Spleen (tissue), 7 donors: ENCODE measurements at regions not wholly inside any gene's neighbourhood (a gene's known extent, or its start where the extent isn't known, plus 50 kb on each side); places are given as distances from the start of the nearest gene placed in this dataset.

Source experiments
- POLR2A ChIP-seq, 3 donors: fragments of 450-650 bp; IDR thresholded peaks; one replicate each; pipeline ENCODE4 v1.5.1; 2017; ENCODE audit warnings: antibody characterized with exemption in 3 of 3, mild to moderate bottlenecking in 1 of 3
- POLR2AphosphoS5 ChIP-seq, 3 donors: sonication (generic); formaldehyde crosslinking; IDR thresholded peaks; one replicate each; pipeline ENCODE4 v1.5.1; 2017; ENCODE audit warnings: antibody characterized with exemption in 3 of 3
- TF ChIP-seq, protein P1 (sequence below), 11 experiments: fragments of 200-600 bp in 7 of 11; fragments of 450-650 bp in 4 of 11; sonication (generic) in 4 of 11; IDR thresholded peaks in 8 of 11; conservative IDR thresholded peaks in 3 of 11; 1 replicate in 7 of 11; 2 replicates in 4 of 11; pipeline versions ENCODE4 v1.4.0 to v1.8.0; 2016 to 2021; ENCODE audit warnings: antibody characterized with exemption in 11 of 11, inconsistent platforms in 4 of 11, mild to moderate bottlenecking in 1 of 11
- donor health status: DM: no; HTN: no; CAD: no; lungs with moderate emphysema.
- donor health status: DM: no; HTN: no; CAD: no.
- donor health status: DM: no; HTN: no; CAD: no.

DNA sequence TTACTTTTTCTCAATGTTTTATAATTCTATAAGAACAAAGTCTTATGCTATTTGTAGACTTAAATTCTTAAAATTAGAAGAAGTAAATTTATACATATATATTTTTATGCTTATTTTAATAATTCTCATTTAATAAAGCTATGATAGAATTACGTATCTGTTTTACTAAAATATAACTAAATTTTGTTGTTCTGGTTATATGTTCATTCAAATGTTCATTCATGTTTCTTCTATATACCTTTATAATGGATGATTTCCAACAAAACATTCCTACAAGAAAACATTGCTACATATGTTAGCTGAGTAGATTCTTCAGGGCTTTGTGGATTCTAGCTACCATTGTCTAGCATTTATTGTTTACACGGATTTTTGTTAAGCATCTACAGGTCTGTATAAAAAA is 634.3 kb upstream of the PCDH20 start:
- no peak for TF ChIP-seq POLR2A (IDR thresholded peaks at IDR 0.05)
- TF ChIP-seq, protein P1, sequence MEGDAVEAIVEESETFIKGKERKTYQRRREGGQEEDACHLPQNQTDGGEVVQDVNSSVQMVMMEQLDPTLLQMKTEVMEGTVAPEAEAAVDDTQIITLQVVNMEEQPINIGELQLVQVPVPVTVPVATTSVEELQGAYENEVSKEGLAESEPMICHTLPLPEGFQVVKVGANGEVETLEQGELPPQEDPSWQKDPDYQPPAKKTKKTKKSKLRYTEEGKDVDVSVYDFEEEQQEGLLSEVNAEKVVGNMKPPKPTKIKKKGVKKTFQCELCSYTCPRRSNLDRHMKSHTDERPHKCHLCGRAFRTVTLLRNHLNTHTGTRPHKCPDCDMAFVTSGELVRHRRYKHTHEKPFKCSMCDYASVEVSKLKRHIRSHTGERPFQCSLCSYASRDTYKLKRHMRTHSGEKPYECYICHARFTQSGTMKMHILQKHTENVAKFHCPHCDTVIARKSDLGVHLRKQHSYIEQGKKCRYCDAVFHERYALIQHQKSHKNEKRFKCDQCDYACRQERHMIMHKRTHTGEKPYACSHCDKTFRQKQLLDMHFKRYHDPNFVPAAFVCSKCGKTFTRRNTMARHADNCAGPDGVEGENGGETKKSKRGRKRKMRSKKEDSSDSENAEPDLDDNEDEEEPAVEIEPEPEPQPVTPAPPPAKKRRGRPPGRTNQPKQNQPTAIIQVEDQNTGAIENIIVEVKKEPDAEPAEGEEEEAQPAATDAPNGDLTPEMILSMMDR (IDR thresholded peaks at IDR 0.05 in 8 of 11, conservative IDR thresholded peaks at IDR 0.05 in 3 of 11) = no peak
- no peak for TF ChIP-seq POLR2AphosphoS5 (IDR thresholded peaks at IDR 0.05)
